GM12878 (cell line): ENCODE measurements at regions not wholly inside any gene's neighbourhood (a gene's known extent, or its start where the extent isn't known, plus 50 kb on each side); places are given as distances from the start of the nearest gene placed in this dataset.

Experiments used
- ATAC-seq: fragments of 200-7000 bp; cut with Tn5 transposase; 3 replicates; pipeline ENCODE4 v1.9.1; 2020; ENCODE audit warnings: mild to moderate bottlenecking, moderate library complexity
- BruUV-seq: library from RNA; stranded (reverse); fragments of 400-500 nt; replicated peaks from 2 replicates; lab custom pipeline; 2021; lab: Mats Ljungman, UMichigan
- CTCF ChIA-PET: fragments of 300-600 bp; sonication (Branson Sonifier 250); formaldehyde crosslinking; extraction: SDS; loops from one replicate; lab custom pipeline; 2021; ENCODE audit warnings: inconsistent platforms; lab: Yijun Ruan, JAX
- POLR2A ChIA-PET: fragments of 350-600 bp; formaldehyde crosslinking; extraction: SDS; loops from one replicate; lab custom pipeline; 2021; ENCODE audit warnings: inconsistent platforms; lab: Charles Lee
- RAD21 ChIA-PET: fragments of 300-600 bp; sonication (Branson Sonifier 250); formaldehyde crosslinking; loops from one replicate; lab custom pipeline; 2023; ENCODE audit warnings: antibody characterized with exemption; ENCODE audit not compliant: unreplicated experiment; lab: Charles Lee
- SMC1A ChIA-PET: fragments of 300-600 bp; sonication (Branson Sonifier 250); formaldehyde crosslinking; loops from one replicate; lab custom pipeline; 2023; ENCODE audit not compliant: unreplicated experiment, uncharacterized antibody; lab: Charles Lee
- DNase-seq: peaks from one replicate; pipeline ENCODE4 v3.0.0-alpha.2; 2011; ENCODE audit warnings: low read depth, low spot score
- FAIRE-seq: peaks from 3 replicates; lab custom pipeline; 2011; peaks lifted over from hg19 to GRCh38; lab: Jason Lieb, UNC
- H2AFZ ChIP-seq: 2 replicates; pipeline ENCODE4 v1.6.0; 2011; ENCODE audit warnings: low read depth, low read length, control low read depth; ENCODE audit not compliant: control insufficient read depth
- H3K27ac ChIP-seq: 2 replicates; pipeline ENCODE4 v1.5.1; 2011; ENCODE audit warnings: control low read depth; ENCODE audit not compliant: control insufficient read depth, insufficient read depth
- H3K27me3 ChIP-seq, 2 experiments: replicated peaks in 1 of 2; 2 replicates each; pipeline versions ENCODE4 v1.6.0 to v1.6.1; 2011; ENCODE audit warnings: low read length in 1 of 2; ENCODE audit not compliant: control insufficient read depth in 2 of 2, insufficient read depth in 2 of 2
- H3K36me3 ChIP-seq, 2 experiments: 2 replicates each; pipeline ENCODE4 v1.5.1; 2011; ENCODE audit warnings: low read length in 1 of 2; ENCODE audit not compliant: control insufficient read depth in 2 of 2, insufficient read depth in 2 of 2
- H3K4me1 ChIP-seq: 2 replicates; pipeline ENCODE4 v1.6.1; 2011; ENCODE audit warnings: mild to moderate bottlenecking, low read length, moderate library complexity, mixed read lengths; ENCODE audit not compliant: control insufficient read depth, insufficient read depth
- H3K4me2 ChIP-seq: 2 replicates; pipeline ENCODE4 v1.6.0; 2011; ENCODE audit warnings: control low read depth; ENCODE audit not compliant: control insufficient read depth, insufficient read depth
- H3K4me3 ChIP-seq: fragments of 200-600 bp; sonication (generic); 2 replicates; pipeline ENCODE4 v1.5.1; 2016
- H3K79me2 ChIP-seq: 2 replicates; pipeline ENCODE4 v1.6.0; 2011; ENCODE audit warnings: low read length; ENCODE audit not compliant: control insufficient read depth, insufficient read depth
- H3K9ac ChIP-seq: 2 replicates; pipeline ENCODE4 v1.8.0; 2011; ENCODE audit warnings: low read length, control low read depth, mixed read lengths; ENCODE audit not compliant: control insufficient read depth, insufficient read depth
- H3K9me3 ChIP-seq: replicated peaks from 3 replicates; pipeline ENCODE4 v1.5.1; 2011; ENCODE audit warnings: mild to moderate bottlenecking, low read length; ENCODE audit not compliant: control insufficient read depth, insufficient read depth
- H4K20me1 ChIP-seq: 2 replicates; pipeline ENCODE4 v1.6.0; 2011; ENCODE audit not compliant: control insufficient read depth, insufficient read depth
- CHD4 ChIP-seq: fragments of 200-600 bp; sonication (generic); IDR thresholded peaks from 2 replicates; pipeline ENCODE4 v1.6.1; 2016; ENCODE audit warnings: mild to moderate bottlenecking
- EP300 ChIP-seq, 2 experiments: fragments of 150-350 bp in 1 of 2; IDR thresholded peaks; 2 replicates each; pipeline ENCODE4 v1.6.1; 2011 to 2012; ENCODE audit warnings: low read depth in 2 of 2, low read length in 2 of 2, borderline replicate concordance in 1 of 2, improper control_type of control experiment in 1 of 2, inconsistent platforms in 1 of 2; ENCODE audit not compliant: control insufficient read depth in 1 of 2
- FOXK2 ChIP-seq: fragments of 450-650 bp; IDR thresholded peaks from 2 replicates; pipeline ENCODE4 v1.6.1; 2017; ENCODE audit warnings: mild to moderate bottlenecking, moderate library complexity
- JUND ChIP-seq: IDR thresholded peaks from 2 replicates; pipeline ENCODE4 v1.6.1; 2012; ENCODE audit warnings: low read depth, mild to moderate bottlenecking, low read length, improper control_type of control experiment, moderate library complexity
- NBN ChIP-seq: fragments of 450-650 bp; IDR thresholded peaks from 2 replicates; pipeline ENCODE4 v1.6.1; 2016
- RB1 ChIP-seq: fragments of 450-650 bp; formaldehyde crosslinking; IDR thresholded peaks from 2 replicates; pipeline ENCODE4 v1.6.1; 2017; ENCODE audit warnings: mild to moderate bottlenecking, borderline replicate concordance
- RBBP5 ChIP-seq: fragments of 200-600 bp; sonication (generic); conservative IDR thresholded peaks from 2 replicates; pipeline ENCODE4 v1.6.1; 2016
- SMAD1 ChIP-seq: fragments of 450-650 bp; IDR thresholded peaks from 2 replicates; pipeline ENCODE4 v1.6.1; 2018; ENCODE audit warnings: mild to moderate bottlenecking, low read depth; ENCODE audit not compliant: partially characterized antibody
- SP1 ChIP-seq: IDR thresholded peaks from one replicate; pipeline ENCODE4 v1.6.1; 2011; ENCODE audit warnings: low read depth, low read length
- TCF3 ChIP-seq: IDR thresholded peaks from 2 replicates; pipeline ENCODE4 v1.6.1; 2012; ENCODE audit warnings: low read depth, mild to moderate bottlenecking, low read length, borderline replicate concordance; ENCODE audit not compliant: insufficient read depth
- YY1 ChIP-seq: IDR thresholded peaks from 2 replicates; pipeline ENCODE4 v1.6.1; 2011; ENCODE audit warnings: low read depth, mild to moderate bottlenecking, low read length
- ZNF207 ChIP-seq: fragments of 450-650 bp; IDR thresholded peaks from 2 replicates; pipeline ENCODE4 v1.6.1; 2014; ENCODE audit warnings: antibody characterized with exemption, mild to moderate bottlenecking, borderline replicate concordance
- WGBS: methylation state at CpG from one replicate; pipeline ENCODE4 v1.1.6; 2016; ENCODE audit warnings: low lambda C conversion rate; ENCODE audit not compliant: insufficient replicate concordance, insufficient coverage; ENCODE audit errors: missing lambda C conversion rate; 5-methylcytosine and 5-hydroxymethylcytosine counted together
- in situ Hi-C: fragments of 300-500 bp; cut with MboI; formaldehyde crosslinking; loops from 9 replicates; pipeline ENCODE4 v1.14.3; 2018; ENCODE audit warnings: mixed read lengths
- intact Hi-C: fragments of 100-400 bp; cut with micrococcal nuclease; formaldehyde crosslinking; loops from one replicate; pipeline ENCODE4 v1.14.2; 2022; ENCODE audit not compliant: unreplicated experiment
- TF ChIP-seq, protein P1 (sequence below): IDR thresholded peaks from 2 replicates; pipeline ENCODE4 v1.6.1; 2011; ENCODE audit warnings: borderline replicate concordance, low read depth, mild to moderate bottlenecking, moderate library complexity, low read length; ENCODE audit not compliant: insufficient read depth, poor library complexity, severe bottlenecking
- TF ChIP-seq, protein P2 (sequence below): fragments of 450-650 bp; IDR thresholded peaks from 2 replicates; pipeline ENCODE4 v1.6.1; 2017; ENCODE audit warnings: borderline replicate concordance
- TF ChIP-seq, protein P3 (sequence below): IDR thresholded peaks from 2 replicates; pipeline ENCODE4 v1.6.1; 2011; ENCODE audit warnings: low read depth, low read length, improper control_type of control experiment, borderline replicate concordance
- TF ChIP-seq, protein P4 (sequence below): fragments of 450-650 bp; IDR thresholded peaks from 2 replicates; pipeline ENCODE4 v1.6.1; 2016; ENCODE audit warnings: mild to moderate bottlenecking
- TF ChIP-seq, protein P5 (sequence below): fragments of 450-650 bp; IDR thresholded peaks from 2 replicates; pipeline ENCODE4 v1.6.1; 2017; ENCODE audit warnings: mild to moderate bottlenecking

DNA sequence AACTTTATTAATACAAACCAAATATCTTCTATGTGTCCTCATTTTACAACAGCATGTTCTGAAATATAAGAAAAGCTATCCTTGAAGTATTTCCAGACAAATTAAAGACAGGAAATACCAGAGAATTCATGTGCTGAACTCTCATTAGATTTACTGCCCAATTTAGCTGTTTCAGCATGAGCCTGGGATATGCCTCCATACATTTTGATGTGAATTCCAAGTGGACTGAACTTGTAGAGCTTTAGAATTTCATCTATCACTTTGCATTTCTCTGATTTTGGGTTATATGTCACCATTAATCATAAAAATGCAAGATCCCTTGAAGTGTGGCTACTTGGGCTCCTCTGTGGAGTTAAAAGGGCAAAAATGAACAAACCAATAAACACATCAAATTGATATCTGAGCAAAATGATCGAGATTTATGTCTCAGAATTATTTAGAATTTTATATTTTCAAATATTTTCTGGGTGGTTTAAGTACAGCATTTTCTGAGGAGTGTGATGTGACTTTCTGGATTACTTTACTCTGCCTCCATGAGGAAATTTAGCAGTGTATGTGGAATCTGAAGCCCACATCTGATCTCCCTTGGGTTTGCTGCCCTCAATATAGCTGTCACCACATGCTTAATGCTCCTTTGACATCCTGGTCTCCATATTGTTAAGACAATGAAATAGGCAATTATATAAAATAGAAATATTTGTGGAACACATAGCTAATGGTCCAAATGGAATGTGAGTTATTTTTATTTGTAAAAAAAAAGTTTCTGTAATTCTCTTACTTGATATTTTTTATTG lies 206.6 kb upstream of the RBMS1 start:
- H4K20me1 ChIP-seq = no peaks in the 10 kb centered on the region
- in situ Hi-C loops (no loop called here), intact Hi-C loops (loop anchor here (10.0 kb wide), 1 partner anchor 1905 kb away; the partner anchor contains the start of gene DAPL1)
- ChIA-PET SMC1A (no interaction called here), POLR2A (no interaction called here), CTCF (no interaction called here), RAD21 (no interaction called here)
- H3K79me2 ChIP-seq = no peaks in the 10 kb centered on the region
- no peak overlapping the region for H3K27ac ChIP-seq
- no peak overlapping the region for H3K4me3 ChIP-seq
- no peaks in the 10 kb centered on the region for H3K27me3 ChIP-seq
- FAIRE-seq (no peak), DNase-seq (no peak), ATAC-seq (no peak)
- H3K9ac ChIP-seq = no peak overlapping the region
- no peaks in the 10 kb centered on the region for H3K36me3 ChIP-seq
- no peak overlapping the region for H3K4me2 ChIP-seq
- no TSS peak for BruUV-seq
- H3K4me1 ChIP-seq = peaks cover 5% of the 10 kb centered on the region; the same call in 1 of the 2 replicates
- H2AFZ ChIP-seq = no peak overlapping the region
- 0% methylated on average over 1 of the region's 1 CpG for WGBS
- no peaks in the 10 kb centered on the region for H3K9me3 ChIP-seq
- TF ChIP-seq SP1 = no peak
- no peak for TF ChIP-seq FOXK2
- TF ChIP-seq JUND = no peak
- TF ChIP-seq, protein P1, sequence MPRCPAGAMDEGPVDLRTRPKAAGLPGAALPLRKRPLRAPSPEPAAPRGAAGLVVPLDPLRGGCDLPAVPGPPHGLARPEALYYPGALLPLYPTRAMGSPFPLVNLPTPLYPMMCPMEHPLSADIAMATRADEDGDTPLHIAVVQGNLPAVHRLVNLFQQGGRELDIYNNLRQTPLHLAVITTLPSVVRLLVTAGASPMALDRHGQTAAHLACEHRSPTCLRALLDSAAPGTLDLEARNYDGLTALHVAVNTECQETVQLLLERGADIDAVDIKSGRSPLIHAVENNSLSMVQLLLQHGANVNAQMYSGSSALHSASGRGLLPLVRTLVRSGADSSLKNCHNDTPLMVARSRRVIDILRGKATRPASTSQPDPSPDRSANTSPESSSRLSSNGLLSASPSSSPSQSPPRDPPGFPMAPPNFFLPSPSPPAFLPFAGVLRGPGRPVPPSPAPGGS = no peak
- no peak for TF ChIP-seq TCF3
- TF ChIP-seq NBN = no peak
- TF ChIP-seq SMAD1 = no peak
- TF ChIP-seq, protein P2, sequence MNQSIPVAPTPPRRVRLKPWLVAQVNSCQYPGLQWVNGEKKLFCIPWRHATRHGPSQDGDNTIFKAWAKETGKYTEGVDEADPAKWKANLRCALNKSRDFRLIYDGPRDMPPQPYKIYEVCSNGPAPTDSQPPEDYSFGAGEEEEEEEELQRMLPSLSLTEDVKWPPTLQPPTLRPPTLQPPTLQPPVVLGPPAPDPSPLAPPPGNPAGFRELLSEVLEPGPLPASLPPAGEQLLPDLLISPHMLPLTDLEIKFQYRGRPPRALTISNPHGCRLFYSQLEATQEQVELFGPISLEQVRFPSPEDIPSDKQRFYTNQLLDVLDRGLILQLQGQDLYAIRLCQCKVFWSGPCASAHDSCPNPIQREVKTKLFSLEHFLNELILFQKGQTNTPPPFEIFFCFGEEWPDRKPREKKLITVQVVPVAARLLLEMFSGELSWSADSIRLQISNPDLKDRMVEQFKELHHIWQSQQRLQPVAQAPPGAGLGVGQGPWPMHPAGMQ = no peak
- TF ChIP-seq, protein P3, sequence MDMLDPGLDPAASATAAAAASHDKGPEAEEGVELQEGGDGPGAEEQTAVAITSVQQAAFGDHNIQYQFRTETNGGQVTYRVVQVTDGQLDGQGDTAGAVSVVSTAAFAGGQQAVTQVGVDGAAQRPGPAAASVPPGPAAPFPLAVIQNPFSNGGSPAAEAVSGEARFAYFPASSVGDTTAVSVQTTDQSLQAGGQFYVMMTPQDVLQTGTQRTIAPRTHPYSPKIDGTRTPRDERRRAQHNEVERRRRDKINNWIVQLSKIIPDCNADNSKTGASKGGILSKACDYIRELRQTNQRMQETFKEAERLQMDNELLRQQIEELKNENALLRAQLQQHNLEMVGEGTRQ = no peak
- TF ChIP-seq, protein P4, sequence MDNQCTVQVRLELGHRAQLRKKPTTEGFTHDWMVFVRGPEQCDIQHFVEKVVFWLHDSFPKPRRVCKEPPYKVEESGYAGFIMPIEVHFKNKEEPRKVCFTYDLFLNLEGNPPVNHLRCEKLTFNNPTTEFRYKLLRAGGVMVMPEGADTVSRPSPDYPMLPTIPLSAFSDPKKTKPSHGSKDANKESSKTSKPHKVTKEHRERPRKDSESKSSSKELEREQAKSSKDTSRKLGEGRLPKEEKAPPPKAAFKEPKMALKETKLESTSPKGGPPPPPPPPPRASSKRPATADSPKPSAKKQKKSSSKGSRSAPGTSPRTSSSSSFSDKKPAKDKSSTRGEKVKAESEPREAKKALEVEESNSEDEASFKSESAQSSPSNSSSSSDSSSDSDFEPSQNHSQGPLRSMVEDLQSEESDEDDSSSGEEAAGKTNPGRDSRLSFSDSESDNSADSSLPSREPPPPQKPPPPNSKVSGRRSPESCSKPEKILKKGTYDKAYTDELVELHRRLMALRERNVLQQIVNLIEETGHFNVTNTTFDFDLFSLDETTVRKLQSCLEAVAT = no peak
- TF ChIP-seq, protein P5, sequence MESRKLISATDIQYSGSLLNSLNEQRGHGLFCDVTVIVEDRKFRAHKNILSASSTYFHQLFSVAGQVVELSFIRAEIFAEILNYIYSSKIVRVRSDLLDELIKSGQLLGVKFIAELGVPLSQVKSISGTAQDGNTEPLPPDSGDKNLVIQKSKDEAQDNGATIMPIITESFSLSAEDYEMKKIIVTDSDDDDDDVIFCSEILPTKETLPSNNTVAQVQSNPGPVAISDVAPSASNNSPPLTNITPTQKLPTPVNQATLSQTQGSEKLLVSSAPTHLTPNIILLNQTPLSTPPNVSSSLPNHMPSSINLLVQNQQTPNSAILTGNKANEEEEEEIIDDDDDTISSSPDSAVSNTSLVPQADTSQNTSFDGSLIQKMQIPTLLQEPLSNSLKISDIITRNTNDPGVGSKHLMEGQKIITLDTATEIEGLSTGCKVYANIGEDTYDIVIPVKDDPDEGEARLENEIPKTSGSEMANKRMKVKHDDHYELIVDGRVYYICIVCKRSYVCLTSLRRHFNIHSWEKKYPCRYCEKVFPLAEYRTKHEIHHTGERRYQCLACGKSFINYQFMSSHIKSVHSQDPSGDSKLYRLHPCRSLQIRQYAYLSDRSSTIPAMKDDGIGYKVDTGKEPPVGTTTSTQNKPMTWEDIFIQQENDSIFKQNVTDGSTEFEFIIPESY = no peak
- no peak for TF ChIP-seq EP300 (IDR thresholded peaks at IDR 0.05; ENCODE audit: borderline replicate concordance in 1 of 2, control insufficient read depth in 1 of 2, low read depth in 2 of 2, low read length in 2 of 2)
- no peak for TF ChIP-seq CHD4
- no peak for TF ChIP-seq RB1
- TF ChIP-seq YY1 = no peak
- no peak for TF ChIP-seq RBBP5
- no peak for TF ChIP-seq ZNF207
